A673 (cell line): ENCODE measurements at regions not wholly inside any gene's neighbourhood (a gene's known extent, or its start where the extent isn't known, plus 50 kb on each side); places are given as distances from the start of the nearest gene placed in this dataset.

Experiments
- BruUV-seq: library from RNA; stranded (reverse); fragments of 400-500 nt; replicated peaks from 2 replicates; lab custom pipeline; 2021; lab: Mats Ljungman, UMichigan
- CTCF ChIA-PET: fragments of 300-600 bp; sonication (Branson Sonifier 250); formaldehyde crosslinking; loops from one replicate; lab custom pipeline; 2022; ENCODE audit warnings: antibody characterized with exemption; lab: Charles Lee
- POLR2A ChIA-PET: fragments of 300-600 bp; sonication (Branson Sonifier 250); formaldehyde crosslinking; loops from one replicate; lab custom pipeline; 2022; ENCODE audit warnings: antibody characterized with exemption; ENCODE audit not compliant: low non-redundant PET; lab: Charles Lee
- DNase-seq: peaks from one replicate; pipeline ENCODE4 v3.0.0-alpha.2; 2015; ENCODE audit warnings: low spot score
- H3K27ac ChIP-seq: fragments of 200-600 bp; sonication (generic); 2 replicates; pipeline ENCODE4 v1.5.1; 2016; ENCODE audit warnings: mixed run types, low read depth, mild to moderate bottlenecking, mixed read lengths, antibody characterized with exemption, low read length; ENCODE audit not compliant: poor library complexity, severe bottlenecking
- H3K27me3 ChIP-seq: fragments of 200-600 bp; sonication (generic); replicated peaks from 2 replicates; pipeline ENCODE4 v1.6.1; 2017; ENCODE audit warnings: mixed run types, low read depth, mild to moderate bottlenecking, mixed read lengths, antibody characterized with exemption, low read length; ENCODE audit not compliant: insufficient read depth, poor library complexity
- H3K36me3 ChIP-seq: fragments of 200-600 bp; sonication (generic); 2 replicates; pipeline ENCODE4 v1.6.1; 2016; ENCODE audit warnings: mixed run types, mild to moderate bottlenecking, mixed read lengths, antibody characterized with exemption, low read length; ENCODE audit not compliant: insufficient read depth, poor library complexity, severe bottlenecking
- H3K4me1 ChIP-seq: fragments of 200-600 bp; sonication (generic); 2 replicates; pipeline ENCODE4 v1.6.1; 2017; ENCODE audit warnings: mixed run types, mild to moderate bottlenecking, mixed read lengths, antibody characterized with exemption, low read length; ENCODE audit not compliant: insufficient read depth, poor library complexity, severe bottlenecking
- H3K4me3 ChIP-seq: fragments of 200-600 bp; sonication (generic); 2 replicates; pipeline ENCODE4 v1.5.1; 2016; ENCODE audit warnings: low read depth, mixed run types, mild to moderate bottlenecking, mixed read lengths, low read length; ENCODE audit not compliant: poor library complexity, severe bottlenecking
- H3K9me3 ChIP-seq: fragments of 200-600 bp; sonication (generic); 2 replicates; pipeline ENCODE4 v1.6.1; 2016; ENCODE audit warnings: mixed run types, low read depth, mild to moderate bottlenecking, mixed read lengths, antibody characterized with exemption, low read length; ENCODE audit not compliant: poor library complexity, severe bottlenecking
- CTCF ChIP-seq: fragments of 300-800, 200-600 bp; sonication (generic); conservative IDR thresholded peaks from 2 replicates; pipeline ENCODE4 v1.5.1; 2017; ENCODE audit warnings: low read depth, mild to moderate bottlenecking, antibody characterized with exemption, low read length, moderate library complexity, mixed read lengths
- EZH2 ChIP-seq: fragments of 200-600 bp; sonication (generic); IDR thresholded peaks from 2 replicates; pipeline ENCODE4 v1.6.1; 2017; ENCODE audit warnings: borderline replicate concordance, low read depth, mild to moderate bottlenecking, mixed read lengths, antibody characterized with exemption, low read length; ENCODE audit not compliant: poor library complexity, severe bottlenecking
- intact Hi-C: fragments of 100-400 bp; cut with micrococcal nuclease; formaldehyde crosslinking; loops from one replicate; pipeline ENCODE4 v1.10.0; 2022; ENCODE audit not compliant: unreplicated experiment

DNA sequence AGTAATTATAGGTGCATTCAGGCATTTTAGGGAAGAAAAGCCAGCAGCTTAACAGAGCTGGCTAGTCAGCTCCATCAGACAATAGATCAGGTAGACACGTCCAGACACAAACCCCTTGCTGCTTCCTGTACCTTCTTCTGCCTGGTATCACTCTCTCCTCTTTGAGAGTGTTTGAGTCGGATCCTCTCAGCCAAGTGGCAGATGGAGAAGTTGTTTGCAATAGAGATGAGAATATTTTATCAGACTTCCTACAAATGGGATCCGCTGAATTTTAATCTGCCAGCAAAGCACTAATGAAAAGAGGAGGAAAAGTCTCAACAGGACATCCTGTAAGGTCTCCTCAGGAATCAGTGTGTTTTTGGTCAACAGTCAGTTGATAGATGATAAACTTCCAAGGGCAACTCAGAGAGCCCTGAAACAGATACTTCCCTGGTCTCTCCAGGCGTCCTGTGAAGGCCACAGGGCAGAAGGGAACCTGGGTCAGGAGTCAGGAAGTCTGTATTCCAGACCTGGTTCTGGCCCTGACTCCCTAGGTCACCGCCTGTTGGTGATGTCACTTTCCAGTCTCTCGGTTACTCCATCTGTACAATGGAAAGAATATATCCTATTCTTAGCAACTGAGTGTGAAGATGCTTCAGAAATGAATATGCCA, 62.1 kb upstream of the PROX1 start:
- Histone ChIP-seq H3K27ac (no peak overlapping the region), H3K4me1 (no peaks in the 10 kb centered on the region), H3K9me3 (no peaks in the 10 kb centered on the region), H3K4me3 (no peak overlapping the region), H3K36me3 (no peaks in the 10 kb centered on the region), H3K27me3 (peaks cover 32% of the 10 kb centered on the region)
- TF ChIP-seq CTCF (no peak), EZH2 (no peak)
- BruUV-seq: no TSS peak
- no peak for DNase-seq
- POLR2A ChIA-PET: no interaction called here
- CTCF ChIA-PET: no interaction called here
- intact Hi-C loops: no loop called here

GRCh38 chr1:213927846-213928245, 59.9 kb upstream of the PROX1 start:
- intact Hi-C loops: no loop called here
- TF ChIP-seq CTCF: no peak
- no peak for DNase-seq
- H3K4me3 ChIP-seq: no peak overlapping the region
- H3K27ac ChIP-seq: no peak overlapping the region
- H3K4me1 ChIP-seq: no peaks in the 10 kb centered on the region
- no TSS peak for BruUV-seq
- no peaks in the 10 kb centered on the region for H3K36me3 ChIP-seq
- ChIA-PET POLR2A (no interaction called here), CTCF (no interaction called here)
- no peaks in the 10 kb centered on the region for H3K9me3 ChIP-seq
- peaks cover 47% of the 10 kb centered on the region for H3K27me3 ChIP-seq

DNA sequence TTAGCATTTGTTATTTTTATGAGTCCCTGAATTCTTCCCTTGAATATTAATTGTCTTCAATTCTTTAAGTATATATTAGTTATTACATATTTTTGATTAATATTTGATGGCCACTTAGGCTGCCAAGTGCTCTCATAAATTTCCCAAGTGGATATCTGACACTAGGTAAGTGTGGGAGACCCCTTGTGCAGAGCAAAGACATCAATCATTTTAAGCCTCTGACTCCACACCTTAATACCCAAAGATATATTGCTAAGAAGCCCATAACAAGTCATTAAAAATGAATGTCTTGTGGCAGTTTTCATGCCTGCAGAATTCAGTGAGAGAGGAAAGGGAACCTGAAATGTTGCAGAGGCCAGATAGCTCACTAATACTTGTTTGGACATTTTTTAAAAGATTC, 58.4 kb upstream of the PROX1 start:
- BruUV-seq: no TSS peak
- H3K36me3 ChIP-seq: no peaks in the 10 kb centered on the region
- peaks cover 61% of the 10 kb centered on the region for H3K27me3 ChIP-seq
- no peak for TF ChIP-seq CTCF
- no peak for TF ChIP-seq EZH2
- ChIA-PET CTCF (no interaction called here), POLR2A (no interaction called here)
- no peaks in the 10 kb centered on the region for H3K9me3 ChIP-seq
- intact Hi-C loops: no loop called here
- DNase-seq: no peak
- no peak overlapping the region for H3K27ac ChIP-seq
- H3K4me3 ChIP-seq: no peak overlapping the region
- H3K4me1 ChIP-seq: no peaks in the 10 kb centered on the region
